ENCODE measurements at regions not wholly inside any gene's neighbourhood (a gene's known extent, or its start where the extent isn't known, plus 50 kb on each side); places are given as distances from the start of the nearest gene placed in this dataset.
A peak's percentile ranks its signal among the peaks of the same experiment; 100 is the strongest.

DNA sequence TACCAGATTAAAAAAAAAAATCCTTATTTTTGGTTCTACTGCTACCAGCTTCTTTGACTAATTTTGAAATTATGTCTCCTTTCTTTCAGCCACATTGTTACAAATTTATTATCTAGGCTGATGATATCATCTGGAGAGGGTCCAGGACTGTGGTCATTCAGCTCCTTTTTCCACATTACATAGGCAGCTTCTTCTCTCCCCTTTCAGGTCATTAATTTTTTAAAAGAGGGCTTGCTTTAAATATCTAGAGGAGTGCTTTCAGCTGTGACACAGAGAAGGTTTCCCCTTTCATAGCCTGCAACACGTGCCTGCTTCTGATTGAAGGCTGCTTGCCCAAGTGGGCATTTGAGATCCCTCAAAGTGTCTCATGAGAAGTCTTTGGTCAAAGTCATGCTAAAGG is 155.7 kb upstream of the PAPPA start:
- no peak for TF ChIP-seq GATA2 (IDR thresholded peaks at IDR 0.05; ENCODE audit: low read depth, low read length)
- no peak for TF ChIP-seq GATA3 (IDR thresholded peaks at IDR 0.05; ENCODE audit: low read depth, low read length)

DNA sequence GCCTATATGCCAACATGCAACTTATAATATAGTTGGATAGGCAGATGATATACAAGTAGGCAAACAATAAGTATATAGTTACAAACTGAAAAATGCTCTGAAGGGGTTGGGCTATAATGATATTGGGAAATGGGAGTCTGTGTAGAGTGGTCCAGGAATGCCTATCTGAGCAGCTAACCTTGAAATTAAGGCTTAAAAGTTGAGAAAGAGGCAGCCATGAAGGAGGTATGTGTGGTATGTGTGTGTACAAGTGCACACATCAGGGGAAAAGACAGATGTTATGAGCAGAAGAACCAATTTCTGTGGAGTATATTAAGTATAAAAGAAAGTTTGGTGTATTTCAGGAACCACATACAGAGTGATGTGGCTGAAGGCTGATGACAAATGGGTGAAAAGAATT is 154.9 kb upstream of the PAPPA start:
- no peak for TF ChIP-seq GATA3 (IDR thresholded peaks at IDR 0.05; ENCODE audit: low read depth, low read length)
- no peak for TF ChIP-seq GATA2 (IDR thresholded peaks at IDR 0.05; ENCODE audit: low read depth, low read length)

GRCh38 chr9:115999498-115999897 is 154.1 kb upstream of the PAPPA start:
- no peak for TF ChIP-seq GATA3 (IDR thresholded peaks at IDR 0.05; ENCODE audit: low read depth, low read length)
- TF ChIP-seq GATA2 (IDR thresholded peaks at IDR 0.05; ENCODE audit: low read depth, low read length): no peak

DNA sequence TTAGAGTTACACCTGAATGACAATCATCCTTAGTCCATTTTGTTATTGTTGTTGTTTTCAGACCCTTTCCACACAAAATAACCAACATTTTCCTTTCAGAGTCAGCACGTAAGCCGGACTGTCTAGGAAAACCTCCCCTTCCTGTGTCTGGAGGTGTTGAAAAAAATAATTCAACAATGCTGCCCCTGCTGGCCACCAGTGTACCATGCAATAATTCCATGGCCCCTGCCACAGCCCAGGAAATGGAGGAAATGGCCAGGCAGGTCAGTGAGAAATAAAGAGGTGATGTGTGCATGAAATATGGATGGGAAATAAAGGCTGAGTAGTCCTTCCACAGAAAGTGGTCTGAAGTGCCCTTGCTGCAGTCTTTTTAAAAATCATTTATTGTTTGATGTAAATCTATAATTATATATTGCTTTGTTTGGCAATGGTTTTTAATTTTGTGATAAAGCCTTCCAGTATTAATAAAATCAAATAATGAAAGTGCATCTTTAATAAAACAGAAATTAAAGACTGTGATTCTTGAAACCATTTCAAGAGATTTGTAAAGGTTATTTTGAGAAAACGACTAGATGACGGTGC is 152.8 kb upstream of the PAPPA start:
- TF ChIP-seq GATA3 (IDR thresholded peaks at IDR 0.05; ENCODE audit: low read depth, low read length) (no peak), GATA2 (IDR thresholded peaks at IDR 0.05; ENCODE audit: low read depth, low read length) (no peak)

GRCh38 chr9:116002181-116002580 is 151.4 kb upstream of the PAPPA start:
- no peak for TF ChIP-seq GATA3 (IDR thresholded peaks at IDR 0.05; ENCODE audit: low read depth, low read length)
- TF ChIP-seq GATA2 (IDR thresholded peaks at IDR 0.05; ENCODE audit: low read depth, low read length): no peak

DNA sequence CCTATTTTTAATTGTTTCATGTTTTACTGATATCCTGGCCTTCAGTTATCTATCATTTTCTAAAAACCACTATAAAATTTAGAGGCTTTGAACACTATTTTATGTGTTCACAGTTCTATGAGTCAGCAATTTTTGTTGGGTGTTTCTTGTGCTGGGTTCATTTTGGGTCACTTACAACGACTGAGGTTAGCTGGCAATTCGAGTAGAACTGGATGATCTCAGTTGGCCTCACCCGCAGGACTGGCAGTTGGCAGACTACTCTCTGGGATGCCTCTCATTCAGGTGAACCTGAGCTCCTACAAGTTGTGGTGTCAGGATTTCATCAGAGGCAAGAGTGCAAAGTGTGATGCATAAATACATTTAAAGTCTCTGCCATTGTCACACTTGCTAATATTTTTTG is 151.0 kb upstream of the PAPPA start:
- no peak for TF ChIP-seq GATA2 (IDR thresholded peaks at IDR 0.05; ENCODE audit: low read depth, low read length)
- no peak for TF ChIP-seq GATA3 (IDR thresholded peaks at IDR 0.05; ENCODE audit: low read depth, low read length)

- TF ChIP-seq GATA3 (IDR thresholded peaks at IDR 0.05; ENCODE audit: low read depth, low read length) (no peak), GATA2 (IDR thresholded peaks at IDR 0.05; ENCODE audit: low read depth, low read length) (no peak)
These were observed 150.2 kb upstream of the PAPPA start for GRCh38 chr9:116003397-116003796.

DNA sequence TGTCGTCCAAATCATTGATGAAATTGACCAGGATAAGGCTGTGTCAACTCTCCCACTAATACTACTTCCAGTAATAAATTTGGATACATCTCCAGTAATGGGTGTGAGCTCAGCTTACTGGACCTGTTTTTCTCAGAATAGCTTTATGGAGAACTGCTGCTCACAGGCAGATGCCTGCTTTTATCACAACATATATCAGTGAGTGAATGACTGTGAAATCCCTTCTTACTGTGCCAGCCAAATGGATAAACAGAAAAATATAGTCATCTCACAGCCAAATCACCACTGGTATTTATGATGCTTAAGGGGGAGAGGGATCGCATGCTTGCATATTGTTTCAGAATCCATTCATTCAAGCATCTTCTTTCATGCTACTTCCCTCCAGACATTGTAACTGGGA is 148.4 kb upstream of the PAPPA start:
- TF ChIP-seq GATA2 (IDR thresholded peaks at IDR 0.05; ENCODE audit: low read depth, low read length): peak; percentile 32; the same call in 1 of the 2 replicates
- no peak for TF ChIP-seq GATA3 (IDR thresholded peaks at IDR 0.05; ENCODE audit: low read depth, low read length)

- TF ChIP-seq GATA3 (IDR thresholded peaks at IDR 0.05; ENCODE audit: low read depth, low read length): no peak
- TF ChIP-seq GATA2 (IDR thresholded peaks at IDR 0.05; ENCODE audit: low read depth, low read length): no peak
These were observed 145.8 kb upstream of the PAPPA start for GRCh38 chr9:116007824-116008223.

GRCh38 chr9:116008278-116008677 is 145.3 kb upstream of the PAPPA start:
- TF ChIP-seq GATA3 (IDR thresholded peaks at IDR 0.05; ENCODE audit: low read depth, low read length): no peak
- TF ChIP-seq GATA2 (IDR thresholded peaks at IDR 0.05; ENCODE audit: low read depth, low read length): no peak

DNA sequence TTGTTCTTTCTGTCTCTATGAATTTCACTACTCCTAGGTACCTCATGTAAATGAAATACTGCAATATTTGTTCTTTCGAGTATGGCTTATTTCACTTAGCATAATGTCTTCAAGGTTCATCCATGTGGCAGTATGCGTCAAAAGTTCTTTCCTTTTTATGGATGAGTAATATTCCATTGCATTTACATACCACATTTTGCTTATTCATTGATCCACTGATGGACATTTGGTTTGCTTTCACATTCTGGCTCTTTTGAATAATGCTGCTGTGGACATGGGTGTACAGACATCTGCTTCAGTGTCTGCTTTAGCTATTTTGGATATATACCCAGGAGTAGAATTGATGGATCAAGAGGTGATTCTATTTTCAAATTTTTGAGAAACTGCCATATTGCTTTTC is 144.2 kb upstream of the PAPPA start:
- no peak for TF ChIP-seq GATA3 (IDR thresholded peaks at IDR 0.05; ENCODE audit: low read depth, low read length)
- TF ChIP-seq GATA2 (IDR thresholded peaks at IDR 0.05; ENCODE audit: low read depth, low read length): no peak

- TF ChIP-seq GATA2 (IDR thresholded peaks at IDR 0.05; ENCODE audit: low read depth, low read length) (no peak), GATA3 (IDR thresholded peaks at IDR 0.05; ENCODE audit: low read depth, low read length) (no peak)
These were observed 137.7 kb upstream of the PAPPA start for GRCh38 chr9:116015855-116016254.

DNA sequence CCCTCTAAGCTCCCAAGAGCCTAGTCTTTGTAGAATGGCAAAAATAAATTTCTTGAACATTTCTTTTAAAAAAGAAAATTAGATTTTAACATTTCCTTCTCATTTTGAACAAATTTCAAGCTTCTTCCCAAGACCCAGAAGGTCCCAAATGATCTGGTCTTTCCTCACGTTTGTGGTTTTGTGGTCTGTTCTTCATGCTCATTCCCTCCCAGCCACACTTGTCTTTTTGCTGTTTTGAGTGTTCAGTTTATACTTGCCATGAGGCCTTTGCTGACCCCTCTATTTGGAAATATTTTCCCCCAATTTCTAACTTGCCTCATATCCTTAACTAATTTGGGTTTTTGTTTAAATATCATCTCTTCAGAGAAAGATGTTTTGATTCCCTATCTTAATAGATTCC is 133.4 kb upstream of the PAPPA start:
- TF ChIP-seq GATA3 (IDR thresholded peaks at IDR 0.05; ENCODE audit: low read depth, low read length) (no peak), GATA2 (IDR thresholded peaks at IDR 0.05; ENCODE audit: low read depth, low read length) (no peak)

GRCh38 chr9:116020801-116021200 is 132.8 kb upstream of the PAPPA start:
- TF ChIP-seq GATA2 (IDR thresholded peaks at IDR 0.05; ENCODE audit: low read depth, low read length): no peak
- no peak for TF ChIP-seq GATA3 (IDR thresholded peaks at IDR 0.05; ENCODE audit: low read depth, low read length)

- TF ChIP-seq GATA3 (IDR thresholded peaks at IDR 0.05; ENCODE audit: low read depth, low read length): no peak
- TF ChIP-seq GATA2 (IDR thresholded peaks at IDR 0.05; ENCODE audit: low read depth, low read length): no peak
These were observed 126.5 kb upstream of the PAPPA start for GRCh38 chr9:116027096-116027495.

GRCh38 chr9:116027511-116027910 is 126.1 kb upstream of the PAPPA start:
- TF ChIP-seq GATA3 (IDR thresholded peaks at IDR 0.05; ENCODE audit: low read depth, low read length): no peak
- no peak for TF ChIP-seq GATA2 (IDR thresholded peaks at IDR 0.05; ENCODE audit: low read depth, low read length)

Measured in SH-SY5Y (cell line).